GM18498 (cell line): ENCODE measurements at regions not wholly inside any gene's neighbourhood (a gene's known extent, or its start where the extent isn't known, plus 50 kb on each side); places are given as distances from the start of the nearest gene placed in this dataset.

Experiments used
- ATAC-seq: cut with Tn5 transposase; IDR thresholded peaks from one replicate; pipeline ENCODE4 v1.9.1; 2021; ENCODE audit warnings: mild to moderate bottlenecking, moderate library complexity; ENCODE audit not compliant: unreplicated experiment

DNA sequence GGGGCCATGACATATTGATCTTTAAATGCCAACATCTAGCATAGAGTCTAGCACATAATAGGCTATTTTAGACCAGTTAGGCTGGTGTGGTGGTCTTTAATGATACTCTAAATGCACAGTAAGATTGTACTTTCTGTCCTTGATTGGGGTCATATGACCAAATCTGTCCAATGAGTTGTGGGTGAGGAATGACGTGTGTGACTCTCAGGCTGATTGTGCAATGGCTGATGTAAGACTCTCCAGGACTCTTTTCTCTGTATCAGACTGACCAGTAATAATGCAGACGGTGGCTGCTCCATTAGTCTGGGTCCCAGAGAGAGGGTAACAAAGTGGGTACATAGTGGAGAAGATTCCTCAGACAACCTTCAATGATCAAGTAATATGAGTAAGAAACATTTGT, 541.6 kb upstream of the CAMK1G start:
- ATAC-seq, result no peak

GRCh38 chr1:209042413-209042812, 541.1 kb upstream of the CAMK1G start:
- no peak for ATAC-seq

- no peak for ATAC-seq
Observed at GRCh38 chr1:209045331-209046057, 538.0 kb upstream of the CAMK1G start.

DNA sequence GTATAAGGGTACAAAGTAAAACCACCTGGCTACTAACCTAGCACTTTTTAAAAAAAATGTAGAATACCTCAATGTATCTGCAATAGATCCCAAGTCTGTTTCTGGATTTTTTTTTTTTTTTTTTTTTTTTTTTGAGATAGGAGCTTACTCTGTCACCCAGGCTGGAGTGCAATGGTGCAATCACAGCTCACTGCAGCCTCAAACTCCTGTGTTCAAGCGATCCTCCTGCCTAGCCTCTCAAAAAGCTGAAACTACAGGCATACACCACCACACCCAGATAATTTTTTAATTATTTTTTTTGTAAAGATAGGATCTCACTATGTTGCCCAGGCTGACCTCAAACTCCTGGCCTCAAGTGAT, 537.5 kb upstream of the CAMK1G start:
- ATAC-seq, result no peak

- no peak for ATAC-seq
Observed at GRCh38 chr1:209046935-209047334, 536.6 kb upstream of the CAMK1G start.

DNA sequence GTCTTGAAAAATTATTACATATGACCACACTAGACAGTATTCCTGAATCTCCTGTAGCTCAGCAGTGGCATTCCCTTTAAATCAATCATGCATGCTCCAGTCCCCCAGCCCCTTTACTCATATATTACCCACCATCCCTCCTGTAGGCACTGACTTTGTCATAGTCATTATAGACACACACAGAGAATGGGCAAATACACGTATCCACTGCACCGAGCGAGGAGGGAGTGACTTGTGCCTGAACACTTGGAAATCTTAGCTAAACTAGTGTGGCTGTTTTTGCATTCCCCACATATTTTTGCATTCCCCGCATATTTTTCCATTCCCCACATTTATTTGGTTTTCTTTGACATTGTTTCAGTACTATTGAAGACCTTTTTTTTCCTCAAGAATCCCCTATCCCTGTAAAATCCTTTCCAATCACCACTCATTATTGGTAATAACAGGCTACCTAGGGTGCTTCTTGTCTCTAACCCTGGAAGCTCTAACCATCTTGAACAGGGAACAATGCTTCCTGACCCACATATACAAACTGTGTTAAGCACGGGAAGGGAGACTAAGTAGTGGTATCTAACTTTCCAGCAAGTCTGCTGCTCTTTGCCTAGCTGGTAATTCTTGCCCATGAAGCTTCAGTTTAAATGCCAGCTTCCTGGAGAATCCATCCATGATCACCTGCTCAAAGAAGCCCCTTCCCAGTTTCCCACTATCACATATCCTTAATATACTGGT, 534.4 kb upstream of the CAMK1G start:
- no peak for ATAC-seq

DNA sequence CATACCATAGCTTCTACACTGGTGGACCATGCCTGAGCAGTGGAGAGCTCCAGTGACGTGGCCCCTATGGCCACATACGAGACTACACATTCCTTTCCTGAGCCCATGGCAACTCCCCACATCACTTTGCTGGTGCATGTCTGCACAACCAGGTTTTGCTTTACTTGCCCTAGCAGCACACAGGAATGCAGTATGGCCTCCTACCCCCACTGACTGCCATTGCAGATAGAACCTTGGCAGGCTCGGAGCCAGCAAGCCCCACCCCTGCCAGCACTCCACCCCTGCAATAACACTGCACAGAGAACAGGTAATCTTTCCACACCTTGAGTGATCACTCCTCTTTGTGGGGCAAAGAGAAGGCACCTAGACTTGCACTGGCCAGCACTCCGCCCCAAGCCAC, 531.9 kb upstream of the CAMK1G start:
- ATAC-seq, result no peak

- ATAC-seq, result no peak
Observed at GRCh38 chr1:209053587-209053986, 529.9 kb upstream of the CAMK1G start.

- ATAC-seq, result no peak
Observed at GRCh38 chr1:209057083-209057482, 526.4 kb upstream of the CAMK1G start.

DNA sequence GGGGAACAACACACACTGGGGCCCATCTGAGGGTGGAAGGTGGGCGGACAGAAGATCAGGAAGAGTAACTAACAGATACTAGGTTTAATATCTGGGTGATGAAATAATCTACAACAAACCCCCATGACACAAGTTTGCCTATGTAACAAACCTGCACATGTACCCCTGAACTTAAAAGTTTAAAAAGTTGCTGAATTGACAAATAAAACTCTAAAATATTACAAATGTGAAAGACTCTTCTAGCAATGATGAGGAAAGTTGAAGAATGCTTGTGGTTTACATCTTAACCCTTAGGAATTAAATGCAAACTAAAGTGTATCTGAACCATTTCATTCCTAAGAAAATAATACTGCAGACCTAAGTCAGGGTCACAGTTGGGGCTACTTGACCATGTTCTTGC, 525.6 kb upstream of the CAMK1G start:
- no peak for ATAC-seq

DNA sequence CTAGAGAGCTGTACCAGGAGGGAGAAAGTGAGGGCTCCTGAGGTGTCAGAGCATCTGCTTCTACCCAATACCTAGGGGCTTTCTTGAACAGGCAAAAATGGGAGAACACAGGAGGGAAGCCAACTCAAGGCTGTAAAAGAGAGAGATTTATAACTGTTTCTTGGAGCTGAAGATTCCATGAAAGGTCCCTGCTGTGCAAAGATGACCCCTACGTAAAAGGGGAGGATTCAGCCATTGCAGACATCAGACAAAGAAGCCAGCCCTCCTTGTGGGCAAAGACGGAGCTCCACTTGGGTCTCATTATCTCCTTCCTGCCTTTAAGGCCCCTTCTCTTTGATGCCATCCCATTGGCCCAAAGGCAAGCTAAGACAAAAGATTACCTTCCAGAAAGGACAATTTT, 524.1 kb upstream of the CAMK1G start:
- ATAC-seq, result no peak

DNA sequence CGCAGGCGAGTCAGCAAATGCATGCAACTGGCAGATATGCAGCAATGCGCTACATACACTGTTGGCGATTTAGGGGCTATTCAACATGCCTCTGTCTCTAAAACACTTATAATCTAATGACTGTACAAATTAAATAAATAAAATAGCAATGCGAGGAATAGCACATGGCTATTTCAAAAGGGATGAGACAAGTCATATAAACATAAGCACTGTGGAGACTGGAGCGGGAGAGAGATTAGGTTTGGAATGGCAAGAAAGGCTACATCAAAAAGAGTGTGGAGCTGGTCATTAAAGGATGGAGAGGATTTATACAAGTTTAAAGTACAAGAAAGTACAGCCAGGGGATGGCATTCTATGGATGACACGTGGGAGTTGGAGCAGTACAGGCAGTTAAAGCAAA, 523.5 kb upstream of the CAMK1G start:
- no peak for ATAC-seq

DNA sequence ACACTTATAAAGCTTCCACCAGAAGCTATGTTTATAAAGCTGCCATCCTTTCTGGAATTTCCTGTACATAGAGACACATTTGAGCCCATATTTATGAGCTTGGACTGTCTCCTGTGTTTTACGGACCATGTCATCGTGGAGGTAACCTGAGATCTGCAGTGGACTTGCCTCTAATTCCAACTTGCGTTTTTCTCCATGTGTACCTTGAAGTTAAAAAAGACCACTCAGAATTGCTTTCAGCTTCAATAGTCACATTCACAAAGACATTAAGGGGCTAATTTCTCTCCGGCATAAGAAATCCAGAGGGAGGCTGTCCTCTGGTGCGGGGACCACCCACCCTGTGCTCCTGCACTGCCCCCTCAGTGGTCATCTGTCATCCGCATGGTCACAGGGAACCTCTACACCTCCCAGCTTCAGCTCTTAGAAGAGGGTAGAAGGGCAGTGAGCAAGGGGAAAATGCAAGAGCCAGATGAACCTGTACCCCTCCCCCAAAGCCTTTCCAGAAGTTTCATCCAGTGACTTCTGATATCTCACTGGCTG, 521.4 kb upstream of the CAMK1G start:
- no peak for ATAC-seq

- ATAC-seq, result peak; percentile 54
Observed at GRCh38 chr1:209062863-209063262, 520.7 kb upstream of the CAMK1G start.

DNA sequence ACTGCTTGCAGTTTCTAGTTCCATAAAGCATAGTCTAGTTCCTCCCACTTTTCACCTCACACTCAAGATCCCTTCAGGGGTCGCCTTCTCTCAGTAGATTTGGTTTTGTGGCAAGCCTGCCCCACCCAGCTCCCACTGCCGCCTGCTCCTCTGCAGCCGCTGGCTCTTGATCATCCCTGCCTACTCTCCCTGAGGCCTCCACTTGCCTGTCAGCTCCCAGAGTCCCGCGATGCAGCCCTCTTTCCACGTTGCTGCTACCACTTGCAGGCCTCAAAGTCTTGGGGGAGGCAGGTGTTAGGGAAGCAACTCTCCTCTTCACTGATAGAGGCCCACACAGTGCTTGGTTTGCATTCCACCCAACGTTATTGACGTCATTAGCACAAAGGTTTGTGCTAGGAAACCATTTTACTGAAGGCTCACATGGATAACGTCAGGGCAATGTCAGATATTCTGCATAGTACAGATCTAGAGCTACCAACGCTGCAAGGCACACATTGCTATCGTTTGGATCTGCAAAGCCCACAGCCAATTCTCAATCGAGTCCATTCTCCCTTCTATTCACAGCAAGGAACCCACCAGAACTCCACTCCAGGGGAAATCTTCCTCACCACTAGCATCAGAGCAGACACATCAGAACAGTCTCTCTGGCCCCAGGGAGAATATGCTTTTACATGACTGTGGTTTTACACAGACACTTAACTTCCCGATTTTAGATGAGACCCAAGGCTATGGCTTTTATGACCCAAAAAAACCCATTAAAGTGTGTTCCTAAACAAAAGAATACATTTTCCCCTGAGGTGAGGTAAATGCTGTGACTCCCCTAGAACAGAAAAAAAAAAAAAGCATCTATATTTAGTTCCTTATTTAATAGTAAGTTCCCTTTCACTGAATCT, 519.5 kb upstream of the CAMK1G start:
- no peak for ATAC-seq

GRCh38 chr1:209064850-209065706, 518.4 kb upstream of the CAMK1G start:
- no peak for ATAC-seq

- no peak for ATAC-seq
Observed at GRCh38 chr1:209072481-209072880, 511.0 kb upstream of the CAMK1G start.

DNA sequence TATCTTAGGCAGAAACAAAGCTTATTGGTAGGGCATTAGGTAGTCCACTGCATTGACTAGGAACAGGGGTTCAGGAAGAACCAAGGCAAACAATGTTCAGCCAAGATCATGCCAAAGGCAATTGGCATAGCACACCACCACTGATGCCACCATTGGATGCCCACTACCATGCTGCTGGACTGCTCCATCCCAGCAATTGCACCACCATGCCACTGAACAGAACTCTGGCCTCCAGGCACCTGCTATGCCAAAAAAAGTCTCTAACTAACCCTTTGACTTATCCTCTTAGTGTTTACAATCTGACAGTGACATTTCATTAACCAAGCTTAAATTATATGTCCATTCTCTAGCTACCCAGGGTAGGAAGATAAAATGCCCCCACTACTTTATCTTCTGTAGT, 509.6 kb upstream of the CAMK1G start:
- no peak for ATAC-seq

DNA sequence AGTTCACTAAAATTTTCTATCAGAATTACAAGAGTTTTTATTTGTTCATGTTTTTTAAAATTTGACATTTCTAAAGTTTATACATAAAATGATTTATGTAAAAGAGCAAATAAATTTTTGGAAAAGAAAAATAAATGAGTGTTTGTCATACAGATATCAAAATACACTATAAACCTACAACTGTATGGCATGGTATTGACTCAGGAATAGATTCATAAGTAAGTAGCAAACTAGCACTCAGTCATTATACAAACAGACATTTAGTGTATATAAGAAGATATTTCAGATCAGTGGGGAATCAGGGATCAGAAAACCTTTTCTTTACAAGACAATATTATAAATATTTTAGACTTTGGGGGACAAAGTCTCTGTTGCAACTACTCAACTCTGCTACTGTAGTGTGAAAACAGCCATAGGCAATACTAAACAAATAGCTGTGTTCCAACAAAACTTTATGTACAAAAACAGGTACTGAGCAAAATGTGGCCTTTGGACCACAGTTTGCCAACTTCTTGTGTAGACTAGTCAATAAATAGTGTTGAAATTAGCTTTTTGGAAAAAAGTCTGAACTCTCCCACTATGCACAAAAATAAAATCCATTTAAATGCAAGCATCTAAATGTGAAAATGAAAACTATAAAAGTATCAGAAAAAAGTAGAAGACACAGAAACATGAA, 508.8 kb upstream of the CAMK1G start:
- ATAC-seq, result no peak

DNA sequence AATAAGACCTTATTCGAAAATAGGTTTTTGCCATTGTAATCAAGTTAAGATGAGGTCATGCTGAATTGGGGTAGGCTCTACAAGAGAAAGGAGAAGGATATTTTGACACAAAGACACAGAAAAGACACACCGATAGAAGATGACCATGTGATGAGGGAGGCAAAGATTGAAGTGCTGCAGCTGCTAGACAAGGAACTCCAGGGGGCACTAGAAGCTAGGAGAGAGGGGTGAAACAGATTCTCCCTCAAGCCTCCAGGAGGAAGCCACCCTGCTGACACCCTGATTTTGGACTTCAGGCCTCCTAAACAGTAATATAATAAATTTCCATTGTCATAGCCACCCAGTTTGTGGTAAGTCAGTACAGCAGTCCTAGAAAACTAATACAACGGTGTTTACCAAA, 506.8 kb upstream of the CAMK1G start:
- peak; percentile 56 for ATAC-seq
